ENCODE measurements at regions not wholly inside any gene's neighbourhood (a gene's known extent, or its start where the extent isn't known, plus 50 kb on each side); places are given as distances from the start of the nearest gene placed in this dataset.

- TF ChIP-seq, protein P1, sequence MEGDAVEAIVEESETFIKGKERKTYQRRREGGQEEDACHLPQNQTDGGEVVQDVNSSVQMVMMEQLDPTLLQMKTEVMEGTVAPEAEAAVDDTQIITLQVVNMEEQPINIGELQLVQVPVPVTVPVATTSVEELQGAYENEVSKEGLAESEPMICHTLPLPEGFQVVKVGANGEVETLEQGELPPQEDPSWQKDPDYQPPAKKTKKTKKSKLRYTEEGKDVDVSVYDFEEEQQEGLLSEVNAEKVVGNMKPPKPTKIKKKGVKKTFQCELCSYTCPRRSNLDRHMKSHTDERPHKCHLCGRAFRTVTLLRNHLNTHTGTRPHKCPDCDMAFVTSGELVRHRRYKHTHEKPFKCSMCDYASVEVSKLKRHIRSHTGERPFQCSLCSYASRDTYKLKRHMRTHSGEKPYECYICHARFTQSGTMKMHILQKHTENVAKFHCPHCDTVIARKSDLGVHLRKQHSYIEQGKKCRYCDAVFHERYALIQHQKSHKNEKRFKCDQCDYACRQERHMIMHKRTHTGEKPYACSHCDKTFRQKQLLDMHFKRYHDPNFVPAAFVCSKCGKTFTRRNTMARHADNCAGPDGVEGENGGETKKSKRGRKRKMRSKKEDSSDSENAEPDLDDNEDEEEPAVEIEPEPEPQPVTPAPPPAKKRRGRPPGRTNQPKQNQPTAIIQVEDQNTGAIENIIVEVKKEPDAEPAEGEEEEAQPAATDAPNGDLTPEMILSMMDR (IDR thresholded peaks at IDR 0.05): no peak
- TF ChIP-seq POLR2A (IDR thresholded peaks at IDR 0.05): no peak
Observed at GRCh38 chr12:40587421-40587820, 104.8 kb upstream of the CNTN1 start.
